Endothelial cell of umbilical vein (primary cell): ENCODE measurements at regions not wholly inside any gene's neighbourhood (a gene's known extent, or its start where the extent isn't known, plus 50 kb on each side); places are given as distances from the start of the nearest gene placed in this dataset.

Experiments used
- BruUV-seq: library from RNA; stranded (reverse); fragments of 400-500 nt; replicated peaks from 2 replicates; lab custom pipeline; 2021; lab: Mats Ljungman, UMichigan
- CTCF ChIA-PET: fragments of 300-600, 350-600 bp; sonication (Branson Sonifier 250); formaldehyde crosslinking; loops from one replicate; lab custom pipeline; 2021; ENCODE audit warnings: antibody characterized with exemption, inconsistent platforms; lab: Charles Lee
- POLR2A ChIA-PET: fragments of 300-600, 350-600 bp; sonication (Branson Sonifier 250); formaldehyde crosslinking; loops from one replicate; lab custom pipeline; 2021; ENCODE audit warnings: antibody characterized with exemption, inconsistent platforms; lab: Charles Lee
- DNase-seq: peaks from one replicate; pipeline ENCODE4 v3.0.0-alpha.2; 2011; ENCODE audit warnings: low read depth, low spot score
- FAIRE-seq: peaks from 2 replicates; lab custom pipeline; 2011; peaks lifted over from hg19 to GRCh38; lab: Jason Lieb, UNC
- H2AFZ ChIP-seq: 2 replicates; pipeline ENCODE4 v1.6.0; 2012; ENCODE audit warnings: low read depth, low read length, control low read depth, inconsistent platforms
- H3K27ac ChIP-seq: 2 replicates; pipeline ENCODE4 v1.5.1; 2011; ENCODE audit warnings: low read depth, mild to moderate bottlenecking, control low read depth, low read length, moderate library complexity; ENCODE audit not compliant: insufficient read depth
- H3K27me3 ChIP-seq, 2 experiments: 2 replicates each; pipeline versions ENCODE4 v1.6.0 to v1.6.1; 2011; ENCODE audit warnings: low read length in 2 of 2, mixed read lengths in 1 of 2; ENCODE audit not compliant: control insufficient read depth in 2 of 2, insufficient read depth in 2 of 2
- H3K36me3 ChIP-seq, 2 experiments: 2 replicates in 1 of 2; 3 replicates in 1 of 2; pipeline ENCODE4 v1.5.1; 2011; ENCODE audit warnings: low read length in 2 of 2, mild to moderate bottlenecking in 1 of 2, moderate library complexity in 1 of 2; ENCODE audit not compliant: control insufficient read depth in 2 of 2, insufficient read depth in 2 of 2; ENCODE audit errors: extremely low read depth in 1 of 2
- H3K4me1 ChIP-seq: 3 replicates; pipeline ENCODE4 v1.5.1; 2011; ENCODE audit warnings: mild to moderate bottlenecking, low read length; ENCODE audit not compliant: control insufficient read depth, insufficient read depth; ENCODE audit errors: extremely low read depth
- H3K4me2 ChIP-seq: 2 replicates; pipeline ENCODE4 v1.6.1; 2011; ENCODE audit warnings: low read length, control low read depth, mixed read lengths; ENCODE audit not compliant: insufficient read depth
- H3K4me3 ChIP-seq, 3 experiments: fragments of 200-600 bp in 1 of 3; sonication (generic), shearing (Covaris generic) in 1 of 3; replicated peaks in 1 of 3; 2 replicates each; pipeline ENCODE4 v1.5.1; 2011 to 2016; ENCODE audit warnings: control low read depth in 3 of 3, low read length in 3 of 3, mild to moderate bottlenecking in 2 of 3, inconsistent platforms in 1 of 3, low read depth in 1 of 3, moderate library complexity in 1 of 3; ENCODE audit not compliant: insufficient read depth in 1 of 3
- H3K79me2 ChIP-seq: 2 replicates; pipeline ENCODE4 v1.6.0; 2012; ENCODE audit warnings: low read length, inconsistent platforms; ENCODE audit not compliant: control insufficient read depth, insufficient read depth
- H3K9ac ChIP-seq: replicated peaks from 2 replicates; pipeline ENCODE3; 2011; ENCODE audit warnings: low read length, control low read depth; ENCODE audit not compliant: insufficient read depth; ENCODE audit errors: extremely low read depth
- H3K9me1 ChIP-seq: replicated peaks from 3 replicates; pipeline ENCODE4 v1.6.0; 2011; ENCODE audit warnings: mild to moderate bottlenecking, low read length; ENCODE audit not compliant: control insufficient read depth, insufficient read depth; ENCODE audit errors: extremely low read depth
- H3K9me3 ChIP-seq: replicated peaks from 2 replicates; pipeline ENCODE4 v1.5.1; 2012; ENCODE audit warnings: low read length, inconsistent platforms; ENCODE audit not compliant: control insufficient read depth, insufficient read depth
- H4K20me1 ChIP-seq: replicated peaks from 2 replicates; pipeline ENCODE3; 2011; ENCODE audit warnings: mild to moderate bottlenecking, low read length; ENCODE audit not compliant: control insufficient read depth, insufficient read depth; ENCODE audit errors: extremely low read depth
- CTCF ChIP-seq, 2 donors: IDR thresholded peaks; 1 replicate in 1 of 2; 2 replicates in 1 of 2; pipeline ENCODE4 v1.5.1; 2011; ENCODE audit warnings: low read length in 2 of 2, mild to moderate bottlenecking in 2 of 2, moderate library complexity in 2 of 2, control low read depth in 1 of 2, inconsistent platforms in 1 of 2, low read depth in 1 of 2; ENCODE audit not compliant: insufficient read depth in 1 of 2; ENCODE audit errors: extremely low read depth in 1 of 2
- EZH2 ChIP-seq: IDR thresholded peaks from 2 replicates; pipeline ENCODE4 v1.6.1; 2012; ENCODE audit warnings: borderline replicate concordance, low read depth, mild to moderate bottlenecking, moderate library complexity, low read length, inconsistent platforms; ENCODE audit not compliant: severe bottlenecking
- FOS ChIP-seq: IDR thresholded peaks from 2 replicates; pipeline ENCODE4 v1.6.1; 2011; ENCODE audit warnings: mild to moderate bottlenecking, low read length, moderate library complexity, borderline replicate concordance; ENCODE audit not compliant: insufficient read depth
- GATA2 ChIP-seq: IDR thresholded peaks from 2 replicates; pipeline ENCODE4 v1.7.0; 2011; ENCODE audit warnings: low read depth, mild to moderate bottlenecking, moderate library complexity, mixed read lengths, low read length; ENCODE audit not compliant: insufficient read length, insufficient read depth
- JUN ChIP-seq: IDR thresholded peaks from 2 replicates; pipeline ENCODE4 v1.6.1; 2011; ENCODE audit warnings: borderline replicate concordance, low read depth; ENCODE audit not compliant: insufficient read length, insufficient read depth
- MAX ChIP-seq: IDR thresholded peaks from 2 replicates; pipeline ENCODE4 v1.6.1; 2011; ENCODE audit not compliant: insufficient read depth, insufficient read length
- MYC ChIP-seq: IDR thresholded peaks from one replicate; pipeline ENCODE4 v1.6.1; 2011; ENCODE audit warnings: mild to moderate bottlenecking, low read depth, low read length
- POLR2A ChIP-seq: IDR thresholded peaks from 2 replicates; pipeline ENCODE4 v1.6.1; 2012; ENCODE audit warnings: low read depth, mild to moderate bottlenecking, control low read depth, low read length
- POLR2AphosphoS5 ChIP-seq: IDR thresholded peaks from 2 replicates; pipeline ENCODE4 v1.6.1; 2012; ENCODE audit warnings: low read depth, mild to moderate bottlenecking, control low read depth, low read length, moderate library complexity; ENCODE audit not compliant: insufficient read depth
- dilution Hi-C: fragments of 300-500 bp; cut with MboI; formaldehyde crosslinking; loops from one replicate; pipeline ENCODE4 v1.15.0; 2019; ENCODE audit warnings: low sequenced_read_pairs; ENCODE audit not compliant: extremely low pct_ligation_motif_present
- intact Hi-C: fragments of 100-400 bp; cut with micrococcal nuclease; formaldehyde crosslinking; loops from one replicate; pipeline ENCODE4 v1.10.0; 2022

GRCh38 chr15:53216036-53216435 lies 425.9 kb upstream of the ONECUT1 start:
- TF ChIP-seq MAX: no peak
- no peak for TF ChIP-seq FOS
- Histone ChIP-seq H3K4me2 (no peak overlapping the region), H3K36me3 (no peaks in the 10 kb centered on the region), H3K4me1 (no peaks in the 10 kb centered on the region), H2AFZ (no peak overlapping the region), H3K9ac (no peak overlapping the region), H3K27ac (no peak overlapping the region), H3K4me3 (no peak overlapping the region), H3K9me1 (no peaks in the 10 kb centered on the region), H3K9me3 (no peaks in the 10 kb centered on the region), H3K27me3 (no peaks in the 10 kb centered on the region), H3K79me2 (no peaks in the 10 kb centered on the region), H4K20me1 (no peaks in the 10 kb centered on the region)
- FAIRE-seq (no peak), DNase-seq (no peak)
- ChIA-PET POLR2A (no interaction called here), CTCF (no interaction called here)
- intact Hi-C loops: no loop called here
- BruUV-seq: no TSS peak
- dilution Hi-C loops: no loop called here

- ChIA-PET POLR2A (no interaction called here), CTCF (interaction anchor here (1.1 kb wide), 1 partner anchor 8 kb away, joined by 3 read pairs; no protein-coding TSS in a partner anchor)
- Histone ChIP-seq H3K36me3 (no peaks in the 10 kb centered on the region), H4K20me1 (no peaks in the 10 kb centered on the region), H3K79me2 (no peaks in the 10 kb centered on the region), H3K27me3 (no peaks in the 10 kb centered on the region), H3K4me2 (no peak overlapping the region), H3K4me3 (no peak overlapping the region), H3K9ac (no peak overlapping the region), H3K9me3 (no peaks in the 10 kb centered on the region), H3K27ac (no peak overlapping the region), H3K9me1 (no peaks in the 10 kb centered on the region), H3K4me1 (no peaks in the 10 kb centered on the region), H2AFZ (no peak overlapping the region)
- DNase-seq (no peak), FAIRE-seq (no peak)
- intact Hi-C loops: no loop called here
- TF ChIP-seq POLR2A (no peak), JUN (no peak), GATA2 (no peak), POLR2AphosphoS5 (no peak), FOS (no peak), MYC (no peak), CTCF (IDR thresholded peaks at IDR 0.05; ENCODE audit: extremely low read depth in 1 of 2, insufficient read depth in 1 of 2, low read depth in 1 of 2, low read length in 2 of 2) (no peak), MAX (no peak), EZH2 (no peak)
- dilution Hi-C loops: no loop called here
- BruUV-seq: no TSS peak
Measured at GRCh38 chr15:53213336-53213735, 423.2 kb upstream of the ONECUT1 start.
